GM21825 (cell line): ENCODE measurements at regions not wholly inside any gene's neighbourhood (a gene's known extent, or its start where the extent isn't known, plus 50 kb on each side); places are given as distances from the start of the nearest gene placed in this dataset.
"Not testable (repeated sequence)": the region's sequence is repeated elsewhere in the genome, so short reads cannot be mapped to it uniquely, and the experiment has no call there.

Source experiments
- ATAC-seq: cut with Tn5 transposase; IDR thresholded peaks from one replicate; pipeline ENCODE4 v1.9.1; 2021; ENCODE audit warnings: mild to moderate bottlenecking, moderate library complexity; ENCODE audit not compliant: unreplicated experiment

GRCh38 chr9:129561594-129562281, 59.2 kb downstream of the C9orf50 start:
- no peak for ATAC-seq

- ATAC-seq: no peak
Measured at GRCh38 chr9:129560881-129561306, 60.0 kb downstream of the C9orf50 start.

DNA sequence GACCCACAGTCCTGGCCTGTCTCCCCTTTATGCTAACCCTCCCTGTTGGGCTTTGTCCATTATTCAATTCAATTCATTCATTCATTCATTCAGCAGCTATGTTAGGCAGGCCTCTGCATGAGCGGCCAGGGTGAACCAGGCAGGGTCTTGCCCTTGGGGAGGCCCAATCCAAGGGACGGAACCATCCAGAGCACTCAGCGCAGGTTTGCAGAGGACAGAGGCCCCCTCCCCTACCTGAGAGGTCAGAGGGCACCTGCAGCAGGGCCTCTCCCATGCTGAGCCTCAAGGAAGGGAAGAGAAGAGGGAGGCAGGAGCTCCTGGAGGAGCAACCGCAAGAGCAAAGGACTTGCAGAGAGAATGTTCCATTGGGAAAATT, 61.4 kb downstream of the C9orf50 start:
- no peak for ATAC-seq

- ATAC-seq: no peak
Measured at GRCh38 chr9:129558551-129559505, 62.1 kb downstream of the C9orf50 start.

DNA sequence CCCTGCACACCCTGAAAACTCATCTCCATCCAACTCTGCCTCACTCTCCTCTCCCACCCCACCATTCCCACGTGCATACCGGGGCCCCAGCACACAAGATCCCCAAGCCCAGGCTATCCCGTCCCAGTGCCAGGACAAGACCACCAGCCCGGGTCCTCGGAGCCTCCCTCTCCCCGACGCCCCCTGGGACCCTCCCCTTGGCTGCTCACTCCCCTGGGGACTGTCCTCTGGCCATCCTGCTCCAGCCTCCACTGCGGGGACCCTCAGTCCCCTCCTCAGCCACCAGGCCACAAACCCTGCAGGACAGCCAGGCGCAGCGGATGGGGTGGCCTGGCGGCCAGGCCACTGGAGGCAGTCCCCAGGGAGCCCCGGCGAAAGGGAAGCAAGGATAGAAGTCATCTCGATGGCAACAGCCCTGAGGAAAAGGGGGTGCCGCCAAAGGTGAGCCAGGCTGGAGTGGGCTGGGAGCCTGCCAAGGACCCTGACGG, 62.8 kb downstream of the C9orf50 start:
- no peak for ATAC-seq

DNA sequence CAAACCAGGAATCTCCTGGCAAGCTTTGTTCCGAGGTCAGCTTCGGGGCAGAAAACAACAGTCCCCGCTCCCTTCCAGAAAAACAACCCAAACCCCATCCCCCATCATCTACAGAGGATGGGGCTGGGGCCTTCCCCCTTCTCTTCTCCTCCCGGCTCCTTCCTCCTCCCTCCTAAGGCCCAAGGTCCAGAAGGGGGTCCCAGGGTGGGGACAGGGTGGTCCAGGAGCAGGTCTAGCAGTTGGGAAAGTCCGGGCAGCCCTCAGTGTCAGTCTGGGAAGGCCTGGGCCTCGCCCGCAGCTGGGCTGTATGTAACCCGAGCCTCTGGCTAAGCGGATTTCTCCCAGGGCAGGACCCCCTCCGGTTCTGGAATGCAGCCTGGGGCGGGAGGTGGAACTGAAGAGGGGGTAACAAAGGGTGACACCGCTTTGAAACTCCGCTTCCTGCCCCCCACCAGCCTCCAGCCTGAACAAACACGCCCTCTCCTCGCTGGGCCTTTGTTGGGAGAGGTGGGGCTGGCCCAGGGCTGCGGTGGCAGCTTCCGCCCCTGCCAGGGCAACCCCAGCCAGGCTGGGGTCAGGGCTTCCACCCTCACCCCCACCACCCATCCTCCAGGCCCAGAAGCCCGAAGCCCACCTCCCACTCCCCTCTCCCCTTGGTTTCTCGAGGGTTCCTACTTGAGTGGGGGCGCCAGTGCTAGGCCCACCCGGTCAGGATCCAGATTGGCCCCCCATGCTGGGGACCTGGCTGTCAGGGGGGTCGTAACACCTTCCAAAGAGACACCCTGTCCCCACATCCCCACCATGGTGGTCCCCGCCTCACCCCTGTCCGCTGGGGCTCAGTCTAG, 63.5 kb downstream of the C9orf50 start:
- no peak for ATAC-seq

- ATAC-seq: no peak
Measured at GRCh38 chr9:129556491-129557191, 64.3 kb downstream of the C9orf50 start.

GRCh38 chr9:129555512-129556215, 65.2 kb downstream of the C9orf50 start:
- ATAC-seq: no peak

- ATAC-seq: no peak
Measured at GRCh38 chr9:129554649-129555048, 66.3 kb downstream of the C9orf50 start.

DNA sequence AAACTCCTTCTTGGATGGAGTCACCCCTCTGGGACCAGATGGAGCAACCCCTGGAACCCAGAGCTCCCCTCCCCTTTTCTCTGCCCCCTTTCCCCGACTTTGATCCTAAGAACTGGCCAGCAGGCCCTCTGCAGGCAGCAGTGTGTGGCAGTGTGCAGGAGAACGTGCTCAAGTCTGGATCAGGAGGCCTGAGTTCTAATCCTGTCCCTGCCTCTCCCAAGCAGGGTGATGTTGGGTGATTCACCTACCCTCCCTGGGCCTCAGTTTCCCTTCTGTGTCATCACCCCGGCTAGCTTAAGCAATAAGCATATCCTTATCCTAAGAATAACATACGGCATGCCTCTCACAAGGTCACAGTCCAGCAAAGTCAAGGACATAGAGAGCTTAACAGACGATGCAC, 67.6 kb downstream of the C9orf50 start:
- ATAC-seq: no peak

GRCh38 chr9:129552064-129552463, 68.8 kb downstream of the C9orf50 start:
- no peak for ATAC-seq

DNA sequence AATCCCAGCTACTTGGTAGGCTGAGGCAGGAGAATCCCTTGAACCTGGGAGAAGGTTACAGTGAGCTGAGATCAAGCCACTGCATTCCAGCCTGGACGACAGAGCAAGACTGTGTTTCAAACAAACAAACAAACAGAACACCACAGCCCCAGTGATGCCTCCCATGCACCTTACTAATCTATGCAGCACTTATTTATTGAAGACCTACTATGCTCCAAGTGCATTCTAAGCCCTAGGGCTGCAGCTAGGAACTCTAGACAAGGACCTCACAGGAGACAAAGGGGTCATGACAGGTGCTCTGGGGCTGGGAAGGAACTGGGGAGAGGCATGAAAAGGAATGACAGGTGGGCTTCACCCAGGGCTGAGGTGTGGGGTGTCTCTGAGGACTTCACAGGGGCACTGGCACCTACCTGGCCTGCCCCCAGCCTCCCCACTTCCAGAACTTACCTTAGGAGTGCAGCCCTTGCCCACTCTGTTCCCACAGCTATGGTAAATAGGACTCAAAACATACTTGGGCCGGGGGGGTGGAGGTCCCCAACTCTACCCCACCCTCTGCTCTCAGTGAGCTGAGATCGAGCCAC, 69.4 kb downstream of the C9orf50 start:
- no peak for ATAC-seq

DNA sequence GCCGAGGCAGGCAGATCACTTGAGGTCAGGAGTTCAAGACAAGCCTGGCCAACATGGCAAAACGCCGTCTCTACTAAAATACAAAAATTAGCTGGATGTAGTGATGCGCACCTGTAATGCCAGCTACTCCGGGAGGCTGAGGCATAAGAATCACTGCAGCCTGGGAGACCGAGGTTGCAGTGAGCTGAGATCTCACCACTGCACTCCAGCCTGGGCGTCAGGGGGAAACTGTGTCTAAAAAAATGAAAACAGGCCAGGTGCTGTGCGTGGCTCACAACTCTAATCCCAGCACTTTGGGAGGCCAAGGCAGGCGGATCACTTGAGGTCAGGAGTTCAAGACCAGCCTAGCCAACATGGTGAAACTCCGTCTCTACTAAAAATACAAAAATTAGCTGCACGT, 69.9 kb downstream of the C9orf50 start:
- ATAC-seq: not testable (repeated sequence)

GRCh38 chr9:129550199-129550839, 70.6 kb downstream of the C9orf50 start:
- no peak for ATAC-seq

GRCh38 chr9:129549684-129550083, 71.2 kb downstream of the C9orf50 start:
- ATAC-seq: no peak

DNA sequence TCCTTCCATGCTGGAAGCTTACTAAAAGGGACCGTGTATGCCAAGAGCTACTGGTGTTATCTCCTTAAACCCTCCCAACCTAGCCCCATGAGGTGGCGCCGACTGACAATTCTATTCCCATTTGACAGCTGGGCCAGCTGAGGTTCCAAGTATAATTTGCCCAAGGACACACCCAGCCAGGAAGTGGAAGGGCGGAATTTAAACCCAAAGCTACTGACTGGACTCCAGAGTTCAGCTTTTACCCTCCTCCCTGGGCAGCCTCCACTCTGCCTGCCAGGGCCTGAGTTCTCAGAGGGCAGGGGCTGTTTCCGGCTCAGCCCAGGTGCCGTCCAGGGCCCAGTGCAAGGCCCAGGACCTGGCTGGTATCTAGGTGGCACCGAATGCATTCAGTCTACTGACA, 71.8 kb downstream of the C9orf50 start:
- no peak for ATAC-seq

DNA sequence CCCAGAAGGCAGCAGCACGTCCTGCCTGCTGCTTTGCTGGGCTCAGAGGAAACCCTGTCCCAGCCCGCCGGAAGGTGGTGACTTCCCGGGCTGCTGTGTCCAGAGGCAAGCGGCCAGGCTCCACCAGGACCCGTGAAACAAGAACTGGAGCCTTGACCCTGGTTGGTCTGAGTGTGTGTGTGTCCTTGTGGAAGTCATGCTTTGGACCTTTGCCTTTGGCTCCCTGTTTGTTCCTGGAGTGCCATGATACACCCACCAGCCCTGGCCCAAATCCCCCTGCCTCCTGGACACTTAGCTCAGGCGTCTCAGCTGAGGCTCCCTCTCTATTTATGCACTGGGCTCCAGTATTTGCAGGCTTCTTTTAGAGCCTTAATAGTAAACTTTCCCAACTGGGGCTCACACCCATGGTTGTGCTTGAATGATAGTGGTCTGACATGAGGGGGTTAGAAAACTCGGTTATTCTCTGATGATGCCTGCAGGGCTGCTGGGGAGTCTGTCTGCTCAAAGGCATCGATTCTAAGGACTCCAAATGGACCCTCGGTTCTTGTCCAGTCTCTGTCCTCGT, 72.2 kb downstream of the C9orf50 start:
- no peak for ATAC-seq

DNA sequence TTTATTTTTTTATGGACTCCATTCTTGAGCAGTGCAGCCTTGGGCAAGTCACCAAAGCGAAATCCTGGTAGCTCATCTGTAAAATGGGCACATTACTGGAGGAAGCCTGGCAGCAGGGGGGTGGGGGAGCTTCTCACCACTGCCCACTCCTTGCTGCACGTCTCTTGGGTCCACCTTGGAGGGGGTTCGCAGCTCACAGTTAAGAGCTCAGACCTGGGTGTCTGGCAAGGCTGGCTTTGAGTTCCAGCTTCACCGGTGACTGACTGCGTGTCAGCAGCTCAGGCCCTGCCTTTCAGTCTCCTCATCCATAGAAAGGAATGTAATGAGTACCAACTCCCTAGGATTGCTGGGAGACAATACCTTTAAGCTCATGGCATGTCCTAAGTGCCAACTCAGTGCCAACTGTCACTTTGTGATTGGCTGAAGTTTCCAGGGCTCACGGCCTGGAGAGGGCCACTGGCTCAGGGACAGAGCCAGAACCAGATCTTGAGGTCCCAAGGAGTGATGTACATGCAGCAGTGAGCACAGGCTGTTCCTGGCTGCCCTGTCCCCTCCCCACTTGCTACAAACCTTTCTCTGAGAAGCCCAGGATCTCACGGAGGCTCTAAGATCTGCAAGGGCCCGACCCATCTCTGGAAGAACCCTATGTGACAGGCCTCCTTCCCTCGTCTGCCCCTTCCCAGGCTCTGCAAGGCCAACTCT, 72.9 kb downstream of the C9orf50 start:
- no peak for ATAC-seq
